Fibroblast of skin of right quadriceps (primary cell): ENCODE measurements at regions not wholly inside any gene's neighbourhood (a gene's known extent, or its start where the extent isn't known, plus 50 kb on each side); places are given as distances from the start of the nearest gene placed in this dataset.
"Not testable (repeated sequence)": the region's sequence is repeated elsewhere in the genome, so short reads cannot be mapped to it uniquely, and the experiment has no call there.

Experiments used
- DNase-seq: peaks from one replicate; pipeline ENCODE4 v3.0.0-alpha.2; 2013

GRCh38 chr10:8352171-8353075 lies 297.9 kb downstream of the GATA3 start:
- DNase-seq: no peak

- DNase-seq: no peak
Measured at GRCh38 chr10:8356283-8356682, 301.8 kb downstream of the GATA3 start.

- DNase-seq: no peak
Measured at GRCh38 chr10:8359467-8359866, 305.0 kb downstream of the GATA3 start.

- DNase-seq: no peak
Measured at GRCh38 chr10:8360365-8360764, 305.9 kb downstream of the GATA3 start.

- DNase-seq: no peak
Measured at GRCh38 chr10:8360814-8361509, 306.5 kb downstream of the GATA3 start.

GRCh38 chr10:8361510-8361844 lies 307.0 kb downstream of the GATA3 start:
- no peak for DNase-seq

- peak; percentile 5 for DNase-seq
Measured at GRCh38 chr10:8365935-8366911, 311.7 kb downstream of the GATA3 start.

- not testable (repeated sequence) for DNase-seq
Measured at GRCh38 chr10:8367672-8368411, 313.4 kb downstream of the GATA3 start.

GRCh38 chr10:8369666-8370065 lies 315.2 kb downstream of the GATA3 start:
- no peak for DNase-seq

- no peak for DNase-seq
Measured at GRCh38 chr10:8374334-8374733, 319.8 kb downstream of the GATA3 start.

- DNase-seq: no peak
Measured at GRCh38 chr10:8375137-8375536, 320.6 kb downstream of the GATA3 start.

GRCh38 chr10:8378198-8378983 lies 323.9 kb downstream of the GATA3 start:
- DNase-seq: no peak

GRCh38 chr10:8379906-8380832 lies 325.7 kb downstream of the GATA3 start:
- DNase-seq: no peak

- DNase-seq: no peak
Measured at GRCh38 chr10:8380833-8381496, 326.5 kb downstream of the GATA3 start.

GRCh38 chr10:8386781-8387180 lies 332.3 kb downstream of the GATA3 start:
- DNase-seq: no peak

- DNase-seq: peak; percentile 33
Measured at GRCh38 chr10:8389630-8390029, 335.1 kb downstream of the GATA3 start.

- peak; percentile 78 for DNase-seq
Measured at GRCh38 chr10:8392216-8392615, 337.7 kb downstream of the GATA3 start.

GRCh38 chr10:8393531-8393930 lies 339.0 kb downstream of the GATA3 start:
- DNase-seq: no peak

- DNase-seq: peak; percentile 79
Measured at GRCh38 chr10:8396675-8397074, 342.2 kb downstream of the GATA3 start.

- no peak for DNase-seq
Measured at GRCh38 chr10:8398771-8399170, 344.3 kb downstream of the GATA3 start.
